ENCODE measurements at regions not wholly inside any gene's neighbourhood (a gene's known extent, or its start where the extent isn't known, plus 50 kb on each side); places are given as distances from the start of the nearest gene placed in this dataset.
"Not testable (repeated sequence)": the region's sequence is repeated elsewhere in the genome, so short reads cannot be mapped to it uniquely, and the experiment has no call there.

DNA sequence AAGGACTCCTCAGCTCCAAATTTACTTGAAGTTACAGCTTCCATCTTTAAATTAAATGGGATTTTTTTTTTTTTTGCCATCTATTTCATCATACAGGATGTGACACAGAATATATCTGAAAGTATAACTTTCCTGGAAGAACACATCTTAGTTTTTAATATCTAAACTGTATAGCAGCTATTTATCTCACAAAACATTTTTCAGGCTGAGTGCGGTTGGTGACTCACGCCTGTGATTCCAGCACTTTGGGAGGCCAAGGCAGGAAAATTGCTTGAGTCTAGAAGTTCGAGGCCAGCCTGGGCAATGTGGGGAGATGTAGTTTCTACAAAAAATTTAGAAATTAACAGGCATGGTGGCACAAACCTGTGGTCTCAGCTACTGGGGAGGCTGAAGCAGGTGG, 142.3 kb upstream of the KCNJ18 start:
- DNase-seq (ENCODE audit: low read depth in 3 of 3, low spot score in 1 of 3), result not testable (repeated sequence)

GRCh38 chr17:21551081-21551881, 141.0 kb upstream of the KCNJ18 start:
- DNase-seq (ENCODE audit: low read depth in 3 of 3, low spot score in 1 of 3), result peak; percentile 45 to 79 (median 69)

GRCh38 chr17:21558921-21559320, 133.4 kb upstream of the KCNJ18 start:
- not testable (repeated sequence) for DNase-seq (ENCODE audit: low read depth in 3 of 3, low spot score in 1 of 3)

- no peak for DNase-seq (ENCODE audit: low read depth in 3 of 3, low spot score in 1 of 3)
Observed at GRCh38 chr17:21564262-21564661, 128.1 kb upstream of the KCNJ18 start.

- DNase-seq (ENCODE audit: low read depth in 3 of 3, low spot score in 1 of 3), result not testable (repeated sequence)
Observed at GRCh38 chr17:21564757-21565156, 127.6 kb upstream of the KCNJ18 start.

GRCh38 chr17:21570427-21570826, 121.9 kb upstream of the KCNJ18 start:
- DNase-seq (ENCODE audit: low read depth in 3 of 3, low spot score in 1 of 3), result not testable (repeated sequence)

DNA sequence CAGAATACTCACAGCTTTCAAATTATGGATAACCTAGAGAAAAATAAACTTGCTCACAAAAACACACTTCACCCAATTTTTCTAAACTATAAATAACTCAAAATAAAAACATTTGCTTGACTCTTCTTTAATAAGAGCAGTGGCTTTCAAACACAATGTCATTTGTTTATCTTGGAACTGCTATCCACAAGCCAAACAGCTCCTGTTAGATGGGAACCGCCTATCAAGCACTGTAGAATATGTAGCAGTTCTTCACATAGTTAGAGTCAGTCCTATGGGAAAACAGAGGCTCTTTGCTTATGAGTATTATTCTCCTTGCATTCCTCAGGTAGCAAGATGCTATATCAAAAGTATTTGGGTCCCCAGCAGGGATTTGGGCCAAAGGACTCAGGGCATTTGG, 120.2 kb upstream of the KCNJ18 start:
- not testable (repeated sequence) for DNase-seq (ENCODE audit: low read depth in 3 of 3, low spot score in 1 of 3)

DNA sequence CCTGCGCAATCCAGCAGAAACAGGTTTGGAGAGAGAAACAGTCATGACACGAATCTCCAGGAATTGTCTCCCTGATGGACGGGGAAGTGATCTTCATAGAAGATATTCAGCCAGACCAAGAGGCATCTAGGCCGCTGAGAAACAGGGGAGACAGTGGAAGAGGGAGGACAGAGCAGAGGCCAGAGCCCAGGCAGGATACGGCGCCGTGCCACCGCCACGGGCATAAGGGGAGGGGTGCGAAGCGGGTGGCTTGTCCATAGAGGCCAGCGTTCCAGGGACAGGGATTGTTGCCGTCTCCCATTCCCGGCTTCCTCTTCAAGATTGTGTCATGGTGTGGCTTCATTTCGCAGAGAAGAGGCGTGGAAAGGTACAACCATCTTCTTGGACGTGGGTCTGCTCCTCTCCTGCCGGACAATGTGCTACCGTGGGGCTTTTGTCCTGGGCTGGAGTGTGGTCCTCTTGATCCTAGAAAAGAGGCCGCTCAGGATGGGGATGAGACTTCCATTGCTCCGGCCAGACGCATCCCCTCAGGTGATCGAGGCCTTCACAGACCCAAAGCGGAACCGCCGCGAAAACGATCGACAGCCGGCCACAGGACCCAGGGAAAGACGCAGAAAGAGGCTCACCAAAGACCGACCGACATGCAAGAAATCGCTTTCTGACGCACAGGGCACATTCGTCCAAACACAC, 118.9 kb upstream of the KCNJ18 start:
- not testable (repeated sequence) for DNase-seq (ENCODE audit: low read depth in 3 of 3, low spot score in 1 of 3)

- DNase-seq (ENCODE audit: low read depth in 3 of 3, low spot score in 1 of 3), result peak in 1 of 3 donors; percentile 8
Observed at GRCh38 chr17:21573961-21574610, 118.2 kb upstream of the KCNJ18 start.

DNA sequence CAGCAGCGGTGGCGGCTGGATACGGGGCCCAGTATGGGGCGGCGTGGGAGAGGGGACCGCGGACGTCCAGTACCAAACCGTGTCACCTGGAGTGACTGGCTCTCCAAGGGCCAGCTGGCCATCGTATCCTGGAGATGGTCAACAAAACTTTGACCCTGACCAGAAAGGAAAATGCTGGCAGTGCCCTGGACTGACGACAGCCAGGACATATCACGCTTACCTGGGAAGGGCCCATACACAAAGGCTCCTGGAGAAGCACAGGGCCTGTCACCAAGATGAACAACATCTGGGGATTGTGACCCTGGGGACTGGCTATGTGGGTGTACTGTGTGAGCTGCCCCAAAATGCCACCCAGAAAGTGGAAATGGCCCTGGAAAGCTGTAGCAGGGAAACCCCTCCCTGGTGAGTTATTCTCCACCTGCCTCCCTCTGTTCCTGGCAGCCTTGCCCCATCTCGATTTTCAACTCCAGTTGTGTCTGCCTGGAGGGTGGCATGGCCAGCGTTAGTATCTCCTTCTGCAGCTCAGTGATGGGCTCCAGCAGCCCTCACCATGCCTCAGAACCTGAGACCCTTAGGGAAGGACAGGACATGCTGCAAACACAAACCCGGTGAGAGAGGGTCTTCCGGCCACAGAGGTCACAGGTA, 117.6 kb upstream of the KCNJ18 start:
- DNase-seq (ENCODE audit: low read depth in 3 of 3, low spot score in 1 of 3), result not testable (repeated sequence)

DNA sequence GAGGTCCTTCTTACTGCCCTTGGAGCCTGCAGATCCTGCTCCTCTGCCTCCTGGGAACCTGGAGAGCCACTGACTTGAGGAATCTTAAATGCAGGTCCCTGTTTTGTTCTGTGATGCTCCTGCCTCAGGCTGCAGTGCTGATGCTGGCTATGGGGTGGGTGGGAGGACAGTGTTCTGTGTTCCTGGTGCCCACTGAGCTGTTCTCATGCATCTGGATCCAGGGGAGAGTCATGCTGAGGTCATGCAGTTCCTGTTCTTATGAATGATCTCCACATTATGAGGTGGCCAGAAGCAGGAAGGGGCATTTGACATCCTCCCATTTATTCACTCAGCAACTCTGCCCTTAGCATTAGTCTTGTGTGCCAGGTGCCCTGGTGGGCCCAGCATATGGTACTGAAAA, 113.5 kb upstream of the KCNJ18 start:
- DNase-seq (ENCODE audit: low read depth in 3 of 3, low spot score in 1 of 3), result not testable (repeated sequence)

DNA sequence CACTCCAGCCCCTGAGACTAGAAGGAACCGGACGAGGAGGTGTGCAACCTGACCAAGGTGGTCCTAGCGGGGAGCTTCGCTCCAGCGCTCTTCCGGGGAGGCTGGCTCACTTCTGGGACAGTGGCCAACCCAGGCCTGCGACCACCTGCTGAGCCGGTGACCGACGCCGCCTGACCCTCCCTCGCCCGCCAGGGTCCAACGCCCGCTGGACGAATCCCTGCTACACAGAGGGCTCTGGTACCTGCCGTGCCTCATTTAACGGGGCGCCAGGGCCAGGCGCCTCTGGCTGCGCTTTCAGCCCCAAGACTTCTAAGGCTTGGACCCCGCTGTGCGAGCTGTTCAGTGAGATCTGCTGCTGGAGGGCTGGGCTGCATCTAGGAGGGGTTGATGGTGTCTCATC, 99.5 kb upstream of the KCNJ18 start:
- no peak for DNase-seq (ENCODE audit: low read depth in 3 of 3, low spot score in 1 of 3)

GRCh38 chr17:21593452-21594105, 98.7 kb upstream of the KCNJ18 start:
- not testable (repeated sequence) for DNase-seq (ENCODE audit: low read depth in 3 of 3, low spot score in 1 of 3)

DNA sequence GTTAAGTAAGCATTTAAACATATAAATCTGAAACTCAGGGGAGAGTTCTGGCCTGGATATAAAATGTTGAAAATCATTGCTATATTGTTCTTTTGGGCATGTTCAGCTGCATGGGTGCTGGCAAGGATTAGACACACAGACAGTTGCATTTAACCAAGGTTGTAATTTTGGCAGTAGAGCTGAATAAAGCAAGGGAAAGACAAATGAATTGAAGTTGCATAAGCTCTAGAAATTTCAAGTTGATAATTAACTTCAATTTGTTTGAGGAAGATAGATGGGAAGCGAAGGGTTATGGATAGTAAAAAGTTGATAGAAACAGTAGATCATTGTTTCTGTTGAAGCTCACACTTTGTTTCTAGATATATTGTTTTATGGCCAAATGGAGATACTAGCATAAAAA, 97.2 kb upstream of the KCNJ18 start:
- DNase-seq (ENCODE audit: low read depth in 3 of 3, low spot score in 1 of 3), result no peak

DNA sequence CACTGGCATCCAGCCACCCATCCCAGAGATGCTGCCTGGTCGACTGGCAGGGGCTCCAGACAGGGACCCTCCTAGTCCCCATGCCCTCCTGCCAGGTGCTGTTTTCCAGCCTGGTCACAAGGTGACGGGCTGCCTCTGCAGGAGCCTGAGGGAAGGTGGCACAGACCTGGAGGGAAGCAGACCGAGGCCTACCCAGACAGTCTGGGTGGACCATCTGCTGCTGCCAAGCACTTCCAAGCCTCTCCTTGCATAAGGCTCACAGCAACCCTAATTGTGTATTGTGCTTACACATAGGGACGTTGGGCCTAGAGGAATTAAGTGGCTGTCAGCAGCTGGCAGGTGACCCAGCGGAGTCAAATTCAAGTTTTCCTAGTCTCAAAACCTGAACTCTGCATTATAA, 90.1 kb upstream of the KCNJ18 start:
- no peak for DNase-seq (ENCODE audit: low read depth in 3 of 3, low spot score in 1 of 3)

GRCh38 chr17:21603292-21603691, 89.0 kb upstream of the KCNJ18 start:
- DNase-seq (ENCODE audit: low read depth in 3 of 3, low spot score in 1 of 3), result not testable (repeated sequence)

GRCh38 chr17:21611443-21611842, 80.9 kb upstream of the KCNJ18 start:
- not testable (repeated sequence) for DNase-seq (ENCODE audit: low read depth in 3 of 3, low spot score in 1 of 3)

DNA sequence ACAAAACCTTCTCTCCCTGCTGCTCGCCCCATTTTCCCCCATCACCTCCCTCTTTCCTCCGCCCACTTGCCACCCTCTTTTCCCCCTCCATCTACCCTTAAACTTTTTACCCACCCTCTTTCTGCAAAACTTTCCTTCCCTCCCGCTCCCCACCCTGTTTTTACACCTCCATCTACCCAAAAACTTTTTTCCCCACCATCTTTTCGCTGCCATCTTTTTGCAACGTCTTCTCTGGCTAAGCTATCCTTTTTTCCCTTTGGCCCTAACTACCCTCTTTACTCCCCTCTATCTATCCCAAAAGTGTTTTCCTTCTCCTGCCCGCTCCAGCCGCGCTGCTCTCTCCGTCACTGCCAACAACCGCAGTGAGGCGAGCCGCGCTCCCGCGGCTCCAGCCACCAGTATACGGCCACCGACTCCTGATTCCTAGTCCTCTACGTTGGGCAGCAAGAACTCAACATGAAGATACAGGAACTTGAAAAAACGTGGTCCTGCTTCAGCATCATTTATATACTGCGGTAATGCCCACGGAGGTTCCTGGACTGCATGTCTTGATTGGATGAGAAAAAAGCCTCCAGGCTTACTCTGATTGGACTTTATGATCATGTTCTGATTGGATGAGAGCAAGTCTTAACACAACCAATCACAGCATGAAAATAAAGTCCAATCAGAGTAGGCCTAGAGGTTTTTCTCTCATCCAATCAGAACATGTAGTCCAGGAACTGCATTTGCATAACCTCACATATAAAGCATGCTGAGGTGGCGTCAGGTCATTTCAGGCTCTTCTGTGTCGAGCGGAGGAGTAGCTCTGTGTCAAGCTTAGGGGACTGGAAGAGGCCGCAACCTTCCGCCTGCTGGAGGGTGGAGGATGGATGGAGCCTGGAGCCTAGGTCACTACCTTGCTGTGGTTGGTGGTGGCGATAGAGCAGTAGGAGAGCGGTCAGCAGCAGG, 79.9 kb upstream of the KCNJ18 start:
- DNase-seq (ENCODE audit: low read depth in 3 of 3, low spot score in 1 of 3), result not testable (repeated sequence)

DNA sequence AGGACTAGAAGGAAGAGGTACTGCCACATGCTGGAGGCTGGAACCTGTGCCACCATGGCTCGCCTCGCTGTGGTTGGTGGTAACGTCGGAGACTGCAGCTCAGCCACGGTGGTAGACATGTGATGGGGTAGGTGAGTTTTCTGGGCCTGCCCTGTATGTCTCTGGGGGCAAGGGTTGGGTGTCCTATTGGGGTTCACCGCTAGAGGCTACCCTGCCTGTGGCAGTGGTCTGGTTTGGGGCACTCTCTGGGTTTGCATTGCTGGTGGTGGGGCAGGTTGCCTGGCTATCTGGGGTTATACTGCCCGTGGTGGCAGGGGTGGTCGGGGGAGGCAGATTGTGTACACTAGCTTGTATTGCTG, 79.3 kb upstream of the KCNJ18 start:
- no peak for DNase-seq (ENCODE audit: low read depth in 3 of 3, low spot score in 1 of 3)

- not testable (repeated sequence) for DNase-seq (ENCODE audit: low read depth in 3 of 3, low spot score in 1 of 3)
Observed at GRCh38 chr17:21626987-21627386, 65.3 kb upstream of the KCNJ18 start.

All from stimulated activated CD4-positive, alpha-beta T cell treated with anti-CD3 and anti-CD28 coated beads, TNF-alpha, amount 100 ng/mL, for 1 hour (primary cell).